ENCODE measurements at regions not wholly inside any gene's neighbourhood (a gene's known extent, or its start where the extent isn't known, plus 50 kb on each side); places are given as distances from the start of the nearest gene placed in this dataset.

- H3K9me3 Mint-ChIP-seq, result no peaks in the 10 kb centered on the region
- no peaks in the 10 kb centered on the region for H3K4me1 Mint-ChIP-seq (ENCODE audit: low read depth)
- H3K27me3 Mint-ChIP-seq, result no peaks in the 10 kb centered on the region
- H3K4me3 Mint-ChIP-seq, result no peak overlapping the region
- intact Hi-C loops (cut with micrococcal nuclease), result no loop called here
- no peaks in the 10 kb centered on the region for H3K36me3 Mint-ChIP-seq (ENCODE audit: low read depth)
- no peak overlapping the region for H3K27ac Mint-ChIP-seq
Measured at GRCh38 chrX:121102101-121102500, 54.7 kb downstream of the GLUD2 start.

DNA sequence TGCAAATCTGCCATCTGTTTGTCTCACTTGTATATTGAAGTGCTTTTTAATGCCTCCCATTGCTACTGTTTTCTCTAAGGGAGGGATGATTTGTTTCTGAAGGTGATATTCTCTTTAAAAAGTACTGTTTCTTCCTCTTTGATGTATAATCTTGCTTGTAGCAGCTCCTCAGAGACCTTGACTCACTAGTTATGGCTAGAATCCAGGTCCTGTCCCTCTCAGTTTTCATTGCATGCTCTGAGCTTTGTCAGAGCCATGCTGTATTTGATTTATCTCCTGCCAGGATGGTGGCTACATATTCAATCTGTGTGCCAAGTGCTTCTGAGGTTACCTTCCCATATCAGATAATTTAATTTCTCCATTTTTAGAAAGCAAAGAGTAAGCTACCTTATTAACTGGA lies 56.0 kb downstream of the GLUD2 start:
- Mint-ChIP-seq H3K36me3 (ENCODE audit: low read depth) (no peaks in the 10 kb centered on the region), H3K27me3 (no peaks in the 10 kb centered on the region), H3K4me3 (no peak overlapping the region), H3K9me3 (no peaks in the 10 kb centered on the region), H3K27ac (no peak overlapping the region), H3K4me1 (ENCODE audit: low read depth) (no peaks in the 10 kb centered on the region)
- intact Hi-C loops (cut with micrococcal nuclease), result no loop called here

DNA sequence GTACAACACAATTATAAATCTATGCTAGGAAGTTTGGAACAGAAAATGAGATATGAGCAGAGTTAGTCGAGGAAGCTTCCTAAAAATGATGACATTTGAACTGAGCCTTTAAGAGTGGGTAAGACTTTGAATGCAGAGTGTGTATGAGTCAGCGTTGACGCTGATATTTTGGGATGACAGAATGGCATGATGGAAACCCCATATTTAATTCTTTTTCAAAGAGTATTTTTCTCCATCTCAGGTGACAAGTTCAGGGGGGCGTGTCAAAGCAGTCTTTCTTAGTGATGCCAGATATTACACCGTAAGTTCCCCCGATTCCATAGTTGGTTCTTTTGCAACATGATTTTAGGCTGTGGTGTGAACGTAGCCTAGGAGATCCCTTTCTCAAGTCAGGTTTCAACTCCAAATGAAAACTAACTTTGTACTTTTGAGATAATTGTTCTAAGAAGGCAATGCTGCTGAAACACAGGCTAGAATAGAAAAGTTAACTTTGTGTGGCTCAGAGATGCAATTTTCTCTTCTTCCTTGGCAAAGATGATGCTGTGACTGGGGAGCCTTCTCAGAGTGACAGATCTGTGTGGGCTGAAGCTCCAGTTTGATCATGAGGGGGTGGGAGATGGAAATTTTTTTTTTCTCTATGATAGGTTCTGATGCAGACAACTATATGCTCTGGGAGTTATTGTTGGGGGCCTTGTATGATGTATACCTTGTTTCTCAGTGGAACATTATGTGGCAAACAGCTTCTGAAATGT lies 59.2 kb downstream of the GLUD2 start:
- Mint-ChIP-seq H3K4me1 (ENCODE audit: low read depth) (no peaks in the 10 kb centered on the region), H3K36me3 (ENCODE audit: low read depth) (no peaks in the 10 kb centered on the region), H3K9me3 (no peaks in the 10 kb centered on the region), H3K27ac (no peak overlapping the region), H3K4me3 (no peak overlapping the region), H3K27me3 (no peaks in the 10 kb centered on the region)
- intact Hi-C loops (cut with micrococcal nuclease), result no loop called here

- intact Hi-C loops (cut with micrococcal nuclease), result no loop called here
- no peaks in the 10 kb centered on the region for H3K36me3 Mint-ChIP-seq (ENCODE audit: low read depth)
- no peaks in the 10 kb centered on the region for H3K9me3 Mint-ChIP-seq
- no peak overlapping the region for H3K27ac Mint-ChIP-seq
- no peaks in the 10 kb centered on the region for H3K4me1 Mint-ChIP-seq (ENCODE audit: low read depth)
- H3K27me3 Mint-ChIP-seq, result no peaks in the 10 kb centered on the region
- no peak overlapping the region for H3K4me3 Mint-ChIP-seq
Measured at GRCh38 chrX:121109986-121110385, 62.6 kb downstream of the GLUD2 start.

- H3K4me3 Mint-ChIP-seq, result no peak overlapping the region
- H3K4me1 Mint-ChIP-seq (ENCODE audit: low read depth), result no peaks in the 10 kb centered on the region
- H3K27ac Mint-ChIP-seq, result no peak overlapping the region
- H3K27me3 Mint-ChIP-seq, result no peaks in the 10 kb centered on the region
- no peaks in the 10 kb centered on the region for H3K36me3 Mint-ChIP-seq (ENCODE audit: low read depth)
- intact Hi-C loops (cut with micrococcal nuclease), result no loop called here
- H3K9me3 Mint-ChIP-seq, result no peaks in the 10 kb centered on the region
Measured at GRCh38 chrX:121110536-121110935, 63.1 kb downstream of the GLUD2 start.

GRCh38 chrX:121114691-121115090 lies 67.3 kb downstream of the GLUD2 start:
- Mint-ChIP-seq H3K4me3 (no peak overlapping the region), H3K27me3 (no peaks in the 10 kb centered on the region), H3K4me1 (ENCODE audit: low read depth) (no peaks in the 10 kb centered on the region), H3K36me3 (ENCODE audit: low read depth) (no peaks in the 10 kb centered on the region), H3K27ac (no peak overlapping the region), H3K9me3 (no peaks in the 10 kb centered on the region)
- intact Hi-C loops (cut with micrococcal nuclease), result no loop called here

DNA sequence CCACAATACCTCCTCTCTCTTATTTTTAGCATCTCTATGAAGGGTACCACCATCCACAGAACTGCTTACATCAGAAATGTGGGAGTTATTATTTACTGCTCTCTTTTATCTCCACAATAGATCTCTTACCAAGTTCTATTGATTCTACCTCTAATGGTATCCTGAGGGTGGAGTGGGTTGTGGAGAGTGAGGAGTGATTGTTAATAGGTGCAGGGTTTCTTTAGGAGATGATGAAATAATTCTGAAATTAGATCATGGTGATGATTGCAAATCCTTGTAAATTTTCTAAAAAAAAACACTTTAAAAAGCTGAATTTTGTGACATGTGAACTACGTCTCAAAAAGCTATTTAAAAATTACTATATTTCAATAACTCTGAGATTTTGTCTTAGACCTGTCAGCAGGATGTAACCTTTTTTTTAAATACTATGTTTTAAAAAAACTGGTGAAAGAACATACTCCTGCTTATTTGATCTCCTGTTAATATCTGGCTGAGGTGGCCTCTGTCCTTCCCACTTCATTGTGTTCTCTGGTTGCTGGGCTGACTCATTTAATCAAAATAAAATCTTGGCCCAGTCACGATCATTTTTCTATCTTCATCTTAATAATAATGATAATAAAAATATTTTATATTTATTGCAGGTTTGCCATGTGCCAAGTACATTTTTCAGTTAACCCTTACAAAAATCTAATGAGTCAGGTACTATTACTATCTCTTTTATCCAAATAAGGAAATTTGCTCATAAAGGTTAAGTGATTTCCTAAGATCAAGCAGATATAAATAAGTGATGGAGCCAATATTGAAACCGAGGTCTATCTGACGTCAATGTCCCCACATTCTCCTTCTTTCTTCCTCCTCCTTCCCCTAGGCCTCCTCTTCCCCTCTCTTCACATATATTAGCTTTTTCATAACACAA lies 73.5 kb downstream of the GLUD2 start:
- H3K4me1 Mint-ChIP-seq (ENCODE audit: low read depth), result no peaks in the 10 kb centered on the region
- no peak overlapping the region for H3K27ac Mint-ChIP-seq
- H3K27me3 Mint-ChIP-seq, result no peaks in the 10 kb centered on the region
- no peaks in the 10 kb centered on the region for H3K9me3 Mint-ChIP-seq
- no peaks in the 10 kb centered on the region for H3K36me3 Mint-ChIP-seq (ENCODE audit: low read depth)
- H3K4me3 Mint-ChIP-seq, result no peak overlapping the region
- intact Hi-C loops (cut with micrococcal nuclease), result no loop called here

GRCh38 chrX:121122332-121122731 lies 74.9 kb downstream of the GLUD2 start:
- Mint-ChIP-seq H3K9me3 (no peaks in the 10 kb centered on the region), H3K36me3 (ENCODE audit: low read depth) (no peaks in the 10 kb centered on the region), H3K27me3 (no peaks in the 10 kb centered on the region), H3K27ac (no peak overlapping the region), H3K4me1 (ENCODE audit: low read depth) (no peaks in the 10 kb centered on the region), H3K4me3 (no peak overlapping the region)
- intact Hi-C loops (cut with micrococcal nuclease), result no loop called here

- Mint-ChIP-seq H3K27ac (no peak overlapping the region), H3K4me1 (ENCODE audit: low read depth) (no peaks in the 10 kb centered on the region), H3K9me3 (no peaks in the 10 kb centered on the region), H3K36me3 (ENCODE audit: low read depth) (no peaks in the 10 kb centered on the region), H3K27me3 (no peaks in the 10 kb centered on the region), H3K4me3 (no peak overlapping the region)
- intact Hi-C loops (cut with micrococcal nuclease), result no loop called here
Measured at GRCh38 chrX:121128925-121129877, 81.8 kb downstream of the GLUD2 start.

DNA sequence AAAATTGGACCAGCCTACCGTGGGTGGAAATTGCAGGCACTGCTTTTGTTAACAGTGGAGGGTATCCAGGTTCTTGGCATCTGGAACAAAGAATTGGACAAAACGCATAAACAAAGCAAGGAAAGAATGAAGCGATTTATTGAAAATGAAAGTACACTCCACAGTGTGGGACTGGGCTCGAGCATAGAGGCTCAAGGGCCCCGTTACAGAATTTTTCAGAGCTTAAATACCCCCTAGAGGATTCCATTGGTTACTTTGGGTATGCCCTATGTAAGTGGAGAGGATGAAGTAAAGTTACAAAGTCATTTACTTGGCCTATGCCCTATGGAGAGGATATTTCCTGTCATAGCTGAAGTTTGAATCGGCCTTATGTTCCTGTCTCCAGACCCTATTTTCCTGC lies 85.3 kb downstream of the GLUD2 start:
- no peaks in the 10 kb centered on the region for H3K36me3 Mint-ChIP-seq (ENCODE audit: low read depth)
- intact Hi-C loops (cut with micrococcal nuclease), result no loop called here
- H3K27me3 Mint-ChIP-seq, result no peaks in the 10 kb centered on the region
- no peaks in the 10 kb centered on the region for H3K9me3 Mint-ChIP-seq
- H3K27ac Mint-ChIP-seq, result no peak overlapping the region
- H3K4me1 Mint-ChIP-seq (ENCODE audit: low read depth), result no peaks in the 10 kb centered on the region
- no peak overlapping the region for H3K4me3 Mint-ChIP-seq

- no peaks in the 10 kb centered on the region for H3K4me1 Mint-ChIP-seq (ENCODE audit: low read depth)
- no peaks in the 10 kb centered on the region for H3K27me3 Mint-ChIP-seq
Measured at GRCh38 chrX:121135488-121136207, 88.2 kb downstream of the GLUD2 start.

DNA sequence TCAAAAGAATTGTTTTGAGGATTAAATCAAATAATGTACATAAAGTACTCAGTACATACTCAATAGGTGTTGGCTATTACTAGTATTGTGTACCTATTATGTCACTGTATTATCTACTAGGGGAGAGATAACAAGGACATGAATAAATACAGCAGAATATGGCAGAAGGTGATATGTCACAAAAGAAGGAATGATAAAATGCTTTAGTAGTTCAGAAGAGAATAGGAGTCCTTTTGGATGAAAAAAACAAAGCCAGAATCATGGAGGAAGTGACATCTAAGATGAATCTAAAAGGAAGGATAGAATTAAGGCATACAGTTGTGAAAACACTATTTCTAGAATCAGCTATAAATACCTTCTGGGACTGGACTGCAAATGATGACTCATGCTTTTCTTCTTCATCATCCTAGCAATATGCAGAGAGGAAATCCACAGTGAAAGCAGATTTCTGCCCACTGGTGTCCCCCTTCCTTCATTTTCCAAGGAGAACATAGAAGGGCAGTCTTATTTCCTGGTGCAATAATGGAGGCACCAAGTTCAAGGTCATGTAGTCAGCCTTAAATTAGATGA lies 98.7 kb downstream of the GLUD2 start:
- intact Hi-C loops (cut with micrococcal nuclease), result no loop called here
- Mint-ChIP-seq H3K36me3 (ENCODE audit: low read depth) (no peaks in the 10 kb centered on the region), H3K27ac (no peak overlapping the region)

More at GRCh38 chrX:121135488-121136207, 88.2 kb downstream of the GLUD2 start:
- H3K36me3 Mint-ChIP-seq (ENCODE audit: low read depth), result no peaks in the 10 kb centered on the region
- no peak overlapping the region for H3K27ac Mint-ChIP-seq
- no peak overlapping the region for H3K4me3 Mint-ChIP-seq
- intact Hi-C loops (cut with micrococcal nuclease), result no loop called here
- H3K9me3 Mint-ChIP-seq, result no peaks in the 10 kb centered on the region

GRCh38 chrX:121150217-121150616 lies 102.8 kb downstream of the GLUD2 start:
- H3K4me1 Mint-ChIP-seq (ENCODE audit: low read depth), result no peaks in the 10 kb centered on the region
- H3K36me3 Mint-ChIP-seq (ENCODE audit: low read depth), result no peaks in the 10 kb centered on the region

More for the DNA sequence above, 98.7 kb downstream of the GLUD2 start:
- Mint-ChIP-seq H3K4me1 (ENCODE audit: low read depth) (no peaks in the 10 kb centered on the region), H3K9me3 (no peaks in the 10 kb centered on the region), H3K27me3 (no peaks in the 10 kb centered on the region), H3K4me3 (no peak overlapping the region)

More at GRCh38 chrX:121150217-121150616, 102.8 kb downstream of the GLUD2 start:
- no peak overlapping the region for H3K4me3 Mint-ChIP-seq
- no peak overlapping the region for H3K27ac Mint-ChIP-seq
- no peaks in the 10 kb centered on the region for H3K9me3 Mint-ChIP-seq
- intact Hi-C loops (cut with micrococcal nuclease), result no loop called here
- no peaks in the 10 kb centered on the region for H3K27me3 Mint-ChIP-seq
